Esophagus mucosa (tissue), 1 donor: ENCODE measurements at regions not wholly inside any gene's neighbourhood (a gene's known extent, or its start where the extent isn't known, plus 50 kb on each side); places are given as distances from the start of the nearest gene placed in this dataset.
"Not testable (repeated sequence)": the region's sequence is repeated elsewhere in the genome, so short reads cannot be mapped to it uniquely, and the experiment has no call there.

Experiments
- ATAC-seq: fragments of 200-7000 bp; cut with Tn5 transposase; one replicate; pipeline ENCODE4 v1.9.1; 2020
- donor health status: DM: yes; HTN: yes; CAD: no.

- no peak for ATAC-seq
Measured at GRCh38 chr15:81899730-81900129, 146.1 kb downstream of the MEX3B start.

GRCh38 chr15:81899024-81899423 lies 146.8 kb downstream of the MEX3B start:
- no peak for ATAC-seq

- no peak for ATAC-seq
Measured at GRCh38 chr15:81897057-81897677, 148.7 kb downstream of the MEX3B start.

GRCh38 chr15:81896356-81896755 lies 149.5 kb downstream of the MEX3B start:
- no peak for ATAC-seq

- ATAC-seq, result no peak
Measured at GRCh38 chr15:81895723-81896122, 150.1 kb downstream of the MEX3B start.

- ATAC-seq, result no peak
Measured at GRCh38 chr15:81894061-81894460, 151.8 kb downstream of the MEX3B start.

GRCh38 chr15:81893182-81893835 lies 152.5 kb downstream of the MEX3B start:
- no peak for ATAC-seq

- ATAC-seq, result no peak
Measured at GRCh38 chr15:81890496-81890895, 155.3 kb downstream of the MEX3B start.

- no peak for ATAC-seq
Measured at GRCh38 chr15:81889485-81889881, 156.3 kb downstream of the MEX3B start.

GRCh38 chr15:81888748-81889484 lies 156.9 kb downstream of the MEX3B start:
- no peak for ATAC-seq

- ATAC-seq, result peak; percentile 55
Measured at GRCh38 chr15:81887912-81888311, 157.9 kb downstream of the MEX3B start.

GRCh38 chr15:81887188-81887587 lies 158.6 kb downstream of the MEX3B start:
- not testable (repeated sequence) for ATAC-seq

GRCh38 chr15:81886591-81886990 lies 159.2 kb downstream of the MEX3B start:
- no peak for ATAC-seq

- ATAC-seq, result no peak
Measured at GRCh38 chr15:81886080-81886479, 159.7 kb downstream of the MEX3B start.

- no peak for ATAC-seq
Measured at GRCh38 chr15:81885135-81885534, 160.7 kb downstream of the MEX3B start.

GRCh38 chr15:81882504-81882903 lies 163.3 kb downstream of the MEX3B start:
- ATAC-seq, result no peak

GRCh38 chr15:81880833-81881232 lies 165.0 kb downstream of the MEX3B start:
- ATAC-seq, result no peak

GRCh38 chr15:81880314-81880713 lies 165.5 kb downstream of the MEX3B start:
- ATAC-seq, result no peak

GRCh38 chr15:81875717-81876116 lies 170.1 kb downstream of the MEX3B start:
- ATAC-seq, result not testable (repeated sequence)

GRCh38 chr15:81870746-81871106 lies 175.1 kb downstream of the MEX3B start:
- not testable (repeated sequence) for ATAC-seq

- ATAC-seq, result not testable (repeated sequence)
Measured at GRCh38 chr15:81870062-81870745, 175.6 kb downstream of the MEX3B start.

- no peak for ATAC-seq
Measured at GRCh38 chr15:81869161-81869954, 176.5 kb downstream of the MEX3B start.
